ENCODE measurements at regions not wholly inside any gene's neighbourhood (a gene's known extent, or its start where the extent isn't known, plus 50 kb on each side); places are given as distances from the start of the nearest gene placed in this dataset.

DNA sequence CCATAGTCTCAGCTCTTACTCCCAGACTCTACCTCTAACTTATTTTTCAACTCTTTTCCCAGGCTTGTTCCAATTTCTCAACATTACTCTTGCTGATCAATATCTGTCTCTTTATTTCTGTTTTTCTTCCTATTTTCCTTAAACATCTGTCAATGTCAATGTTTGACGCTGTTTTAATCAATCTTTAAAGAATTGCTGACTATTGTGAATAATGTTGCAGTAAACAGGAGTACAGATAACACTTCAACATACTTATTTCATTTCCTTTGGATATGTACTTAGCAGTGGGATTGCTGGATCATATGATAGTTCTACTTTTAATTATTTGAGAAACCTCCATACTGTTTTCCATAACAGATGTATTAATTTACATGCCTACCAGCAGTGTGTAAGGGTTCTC lies 229.0 kb downstream of the TRIM36 start:
- TF ChIP-seq, protein P1, sequence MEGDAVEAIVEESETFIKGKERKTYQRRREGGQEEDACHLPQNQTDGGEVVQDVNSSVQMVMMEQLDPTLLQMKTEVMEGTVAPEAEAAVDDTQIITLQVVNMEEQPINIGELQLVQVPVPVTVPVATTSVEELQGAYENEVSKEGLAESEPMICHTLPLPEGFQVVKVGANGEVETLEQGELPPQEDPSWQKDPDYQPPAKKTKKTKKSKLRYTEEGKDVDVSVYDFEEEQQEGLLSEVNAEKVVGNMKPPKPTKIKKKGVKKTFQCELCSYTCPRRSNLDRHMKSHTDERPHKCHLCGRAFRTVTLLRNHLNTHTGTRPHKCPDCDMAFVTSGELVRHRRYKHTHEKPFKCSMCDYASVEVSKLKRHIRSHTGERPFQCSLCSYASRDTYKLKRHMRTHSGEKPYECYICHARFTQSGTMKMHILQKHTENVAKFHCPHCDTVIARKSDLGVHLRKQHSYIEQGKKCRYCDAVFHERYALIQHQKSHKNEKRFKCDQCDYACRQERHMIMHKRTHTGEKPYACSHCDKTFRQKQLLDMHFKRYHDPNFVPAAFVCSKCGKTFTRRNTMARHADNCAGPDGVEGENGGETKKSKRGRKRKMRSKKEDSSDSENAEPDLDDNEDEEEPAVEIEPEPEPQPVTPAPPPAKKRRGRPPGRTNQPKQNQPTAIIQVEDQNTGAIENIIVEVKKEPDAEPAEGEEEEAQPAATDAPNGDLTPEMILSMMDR (IDR thresholded peaks at IDR 0.05), result no peak
- WGBS (ENCODE audit: insufficient coverage), result no CpG with 5 or more reads among the region's 1 CpG
- Mint-ChIP-seq H3K4me1 (no peaks in the 10 kb centered on the region), H3K27me3 (ENCODE audit: low read depth in 2 of 2) (no peaks in the 10 kb centered on the region), H3K9me3 (peaks cover 15 to 32% of the 10 kb centered on the region in 2 donors), H3K27ac (no peak overlapping the region), H3K36me3 (peaks cover 18% of the 10 kb centered on the region), H3K4me3 (no peak overlapping the region)
- Histone ChIP-seq H3K27ac (ENCODE audit: low read length) (no peak overlapping the region), H3K4me3 (ENCODE audit: low read length) (no peak overlapping the region), H3K36me3 (ENCODE audit: control insufficient read depth, insufficient read depth, low read length) (no peaks in the 10 kb centered on the region), H3K4me1 (ENCODE audit: control insufficient read depth, insufficient read depth, low read length) (no peaks in the 10 kb centered on the region), H3K27me3 (ENCODE audit: control insufficient read depth, insufficient read depth, low read length) (no peaks in the 10 kb centered on the region), H3K9me3 (ENCODE audit: control insufficient read depth, insufficient read depth, low read length) (peaks cover 14% of the 10 kb centered on the region)
- no peak for ATAC-seq
- DNase-seq, result no peak
- intact Hi-C loops (cut with micrococcal nuclease), result no loop called here

DNA sequence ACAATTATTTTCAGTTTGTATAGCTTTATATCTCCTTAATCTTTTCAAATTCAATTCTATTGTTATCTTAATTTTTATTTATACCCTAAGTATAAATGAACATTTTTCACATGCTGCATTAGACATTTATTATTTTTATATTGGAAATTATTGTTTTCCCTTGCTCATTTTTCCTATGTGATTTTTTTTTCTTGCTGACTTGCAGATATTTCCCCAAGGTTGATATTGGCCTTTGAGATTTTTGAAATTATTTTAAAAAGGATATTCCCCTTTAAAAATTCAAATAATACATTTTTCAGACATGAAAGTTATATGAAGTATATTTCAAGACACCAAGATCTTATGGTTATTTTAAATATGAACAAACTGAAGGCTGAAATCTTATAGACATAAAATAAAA lies 234.2 kb downstream of the TRIM36 start:
- Histone ChIP-seq H3K4me3 (ENCODE audit: low read length) (no peak overlapping the region), H3K27me3 (ENCODE audit: control insufficient read depth, insufficient read depth, low read length) (no peaks in the 10 kb centered on the region), H3K9me3 (ENCODE audit: control insufficient read depth, insufficient read depth, low read length) (peaks cover 14% of the 10 kb centered on the region), H3K27ac (ENCODE audit: low read length) (no peak overlapping the region), H3K4me1 (ENCODE audit: control insufficient read depth, insufficient read depth, low read length) (no peaks in the 10 kb centered on the region), H3K36me3 (ENCODE audit: control insufficient read depth, insufficient read depth, low read length) (no peaks in the 10 kb centered on the region)
- no peak overlapping the region for H3K27ac Mint-ChIP-seq
- H3K27me3 Mint-ChIP-seq (ENCODE audit: low read depth in 2 of 2), result no peaks in the 10 kb centered on the region
- DNase-seq (no peak), ATAC-seq (no peak)
- no peak overlapping the region for H3K4me3 Mint-ChIP-seq
- peaks cover 8% of the 10 kb centered on the region for H3K36me3 Mint-ChIP-seq
- H3K4me1 Mint-ChIP-seq, result no peaks in the 10 kb centered on the region
- H3K9me3 Mint-ChIP-seq, result peaks cover 6 to 16% of the 10 kb centered on the region in 2 donors
- TF ChIP-seq, protein P1 (IDR thresholded peaks at IDR 0.05), result no peak
- intact Hi-C loops (cut with micrococcal nuclease), result no loop called here

DNA sequence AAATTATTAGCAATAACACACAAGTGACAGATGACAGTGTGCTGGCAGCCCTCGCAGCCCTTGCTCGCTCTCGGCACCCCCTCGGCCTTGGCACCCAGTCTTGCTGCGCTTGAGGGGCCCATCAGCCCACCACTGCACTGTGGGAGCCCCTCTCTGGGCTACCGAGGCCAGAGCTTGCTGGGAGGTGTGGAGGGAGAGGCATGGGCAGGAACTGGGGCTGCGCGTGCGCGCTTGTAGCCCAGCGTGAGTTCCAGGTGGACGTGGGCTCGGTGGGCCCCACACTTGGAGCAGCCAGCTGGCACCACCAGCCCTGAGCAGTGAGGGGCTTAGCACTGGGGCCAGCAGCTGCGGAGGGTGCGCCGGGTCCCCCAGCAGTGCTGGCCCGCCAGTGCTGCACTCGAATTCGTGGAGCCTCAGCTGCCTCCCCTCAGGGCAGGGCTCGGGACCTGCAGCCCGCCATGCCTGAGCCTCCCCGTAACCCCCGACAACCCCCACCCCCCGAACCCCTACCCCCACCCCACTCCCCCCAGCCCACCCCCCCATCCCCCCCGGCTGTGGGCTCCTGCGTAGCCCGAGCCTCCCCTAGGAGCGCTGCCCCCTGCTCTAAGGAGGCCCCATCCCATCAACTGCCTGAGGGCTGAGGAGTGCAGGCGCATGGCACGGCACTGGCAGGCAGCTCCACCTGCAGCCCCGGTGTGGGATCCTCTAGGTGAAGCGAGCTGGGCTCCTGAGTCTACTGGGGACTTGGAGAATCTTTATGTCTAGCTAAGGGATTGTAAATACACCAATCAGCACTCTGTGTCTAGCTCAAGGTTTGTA lies 240.9 kb downstream of the TRIM36 start:
- no peak overlapping the region for H3K27ac ChIP-seq (ENCODE audit: low read length)
- no peaks in the 10 kb centered on the region for H3K27me3 ChIP-seq (ENCODE audit: control insufficient read depth, insufficient read depth, low read length)
- H3K36me3 Mint-ChIP-seq, result no peaks in the 10 kb centered on the region
- H3K9me3 ChIP-seq (ENCODE audit: control insufficient read depth, insufficient read depth, low read length), result no peaks in the 10 kb centered on the region
- H3K27ac Mint-ChIP-seq, result no peak overlapping the region
- no peak overlapping the region for H3K4me3 ChIP-seq (ENCODE audit: low read length)
- no peaks in the 10 kb centered on the region for H3K36me3 ChIP-seq (ENCODE audit: control insufficient read depth, insufficient read depth, low read length)
- H3K4me1 Mint-ChIP-seq, result no peaks in the 10 kb centered on the region
- DNase-seq, result no peak
- intact Hi-C loops (cut with micrococcal nuclease), result no loop called here
- no peak overlapping the region for H3K4me3 Mint-ChIP-seq
- no peaks in the 10 kb centered on the region for H3K4me1 ChIP-seq (ENCODE audit: control insufficient read depth, insufficient read depth, low read length)
- H3K9me3 Mint-ChIP-seq, result no peaks in the 10 kb centered on the region
- TF ChIP-seq, protein P1 (IDR thresholded peaks at IDR 0.05), result no peak
- peak in 1 of 3 donors; percentile 27 for ATAC-seq
- no peaks in the 10 kb centered on the region for H3K27me3 Mint-ChIP-seq (ENCODE audit: low read depth in 2 of 2)
- 89% methylated on average over 25 of the region's 32 CpGs for WGBS (ENCODE audit: insufficient coverage)

DNA sequence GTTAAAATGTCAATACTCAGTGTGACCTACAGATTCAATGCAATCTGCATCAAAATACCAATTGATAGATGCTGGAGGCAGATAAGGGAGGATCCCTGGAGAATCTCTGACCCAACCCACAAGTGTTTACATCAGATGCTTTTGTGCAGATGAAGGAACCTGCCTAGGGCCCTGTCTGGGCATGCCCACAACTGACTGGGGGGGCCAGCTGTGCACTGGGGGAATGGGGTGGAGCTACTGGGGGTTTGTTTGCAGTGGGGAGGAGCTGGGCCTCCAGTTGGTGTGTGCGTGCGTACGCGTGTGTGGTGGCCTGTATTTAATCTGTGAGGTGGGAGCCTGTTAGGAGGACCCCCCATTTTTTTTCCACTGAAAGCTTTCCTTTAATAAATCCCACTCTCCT lies 244.9 kb downstream of the TRIM36 start:
- H3K9me3 Mint-ChIP-seq, result peaks cover 0 to 5% of the 10 kb centered on the region in 2 donors
- H3K27ac ChIP-seq (ENCODE audit: low read length), result no peak overlapping the region
- no peaks in the 10 kb centered on the region for H3K27me3 Mint-ChIP-seq (ENCODE audit: low read depth in 2 of 2)
- H3K4me3 Mint-ChIP-seq, result no peak overlapping the region
- H3K9me3 ChIP-seq (ENCODE audit: control insufficient read depth, insufficient read depth, low read length), result no peaks in the 10 kb centered on the region
- H3K4me1 ChIP-seq (ENCODE audit: control insufficient read depth, insufficient read depth, low read length), result no peaks in the 10 kb centered on the region
- ATAC-seq, result no peak
- no peak overlapping the region for H3K27ac Mint-ChIP-seq
- TF ChIP-seq, protein P1 (IDR thresholded peaks at IDR 0.05), result no peak
- H3K4me1 Mint-ChIP-seq, result no peaks in the 10 kb centered on the region
- H3K27me3 ChIP-seq (ENCODE audit: control insufficient read depth, insufficient read depth, low read length), result no peaks in the 10 kb centered on the region
- H3K36me3 Mint-ChIP-seq, result no peaks in the 10 kb centered on the region
- H3K36me3 ChIP-seq (ENCODE audit: control insufficient read depth, insufficient read depth, low read length), result no peaks in the 10 kb centered on the region
- H3K4me3 ChIP-seq (ENCODE audit: low read length), result no peak overlapping the region
- no peak for DNase-seq
- WGBS (ENCODE audit: insufficient coverage), result 100% methylated on average over 1 of the region's 4 CpGs
- intact Hi-C loops (cut with micrococcal nuclease), result no loop called here

Measured in natural killer cell (primary cell).